HL-60 (cell line): ENCODE measurements at regions not wholly inside any gene's neighbourhood (a gene's known extent, or its start where the extent isn't known, plus 50 kb on each side); places are given as distances from the start of the nearest gene placed in this dataset.

Experiments
- DNase-seq, 2 experiments: peaks; one replicate each; pipeline ENCODE4 v3.0.0-alpha.2; 2010 to 2020; ENCODE audit warnings: low read depth in 1 of 2, low spot score in 1 of 2
- H3K27ac ChIP-seq: fragments of 250-450 bp; sonication (Bioruptor Pico); replicated peaks from 2 replicates; pipeline ENCODE4 v1.5.1; 2020; ENCODE audit warnings: mild to moderate bottlenecking, moderate library complexity
- H3K27me3 ChIP-seq: fragments of 250-450 bp; sonication (Bioruptor Pico); 2 replicates; pipeline ENCODE4 v1.5.1; 2021; ENCODE audit warnings: mild to moderate bottlenecking, moderate library complexity; ENCODE audit not compliant: insufficient read depth, poor library complexity, severe bottlenecking
- H3K4me3 ChIP-seq: replicated peaks from 2 replicates; pipeline ENCODE4 v1.5.1; 2011; ENCODE audit warnings: mild to moderate bottlenecking, control low read depth, low read length; ENCODE audit not compliant: insufficient read depth
- GABPA ChIP-seq: IDR thresholded peaks from 2 replicates; pipeline ENCODE4 v1.6.1; 2012; ENCODE audit warnings: low read depth
- POLR2AphosphoS5 ChIP-seq: IDR thresholded peaks from 2 replicates; pipeline ENCODE4 v1.6.1; 2012; ENCODE audit warnings: low read depth
- SPI1 ChIP-seq: IDR thresholded peaks from 2 replicates; pipeline ENCODE4 v1.6.1; 2012; ENCODE audit warnings: low read depth, mild to moderate bottlenecking, borderline replicate concordance
- TF ChIP-seq, protein P1 (sequence below): IDR thresholded peaks from one replicate; pipeline ENCODE4 v1.5.1; 2011; ENCODE audit warnings: low read length, control low read depth, inconsistent platforms; ENCODE audit not compliant: insufficient read depth
- TF ChIP-seq, protein P2 (sequence below): IDR thresholded peaks from 2 replicates; pipeline ENCODE4 v1.6.1; 2012; ENCODE audit warnings: low read depth; ENCODE audit not compliant: insufficient replicate concordance

DNA sequence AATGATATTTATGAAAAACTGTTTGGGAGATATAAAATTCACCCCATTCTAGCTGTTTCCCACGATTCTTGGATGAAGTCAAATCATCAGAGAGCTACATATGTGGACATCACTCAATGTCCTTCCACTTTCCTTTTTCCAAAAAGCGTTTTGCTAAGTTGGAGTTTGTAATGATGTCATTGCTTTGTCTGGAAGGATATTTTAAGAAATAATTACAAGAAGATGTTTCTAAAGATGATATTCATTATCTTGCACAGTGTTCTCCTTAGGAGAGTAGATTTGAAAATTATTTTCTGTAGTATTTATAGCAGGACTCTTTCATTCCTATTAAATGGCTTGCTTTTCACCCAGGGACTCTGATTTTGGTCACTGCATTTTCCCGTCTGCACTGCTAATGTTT lies 851.2 kb downstream of the EFNB2 start:
- H3K27me3 ChIP-seq, result no peaks in the 10 kb centered on the region
- TF ChIP-seq SPI1 (no peak), POLR2AphosphoS5 (no peak), GABPA (no peak)
- TF ChIP-seq, protein P1, sequence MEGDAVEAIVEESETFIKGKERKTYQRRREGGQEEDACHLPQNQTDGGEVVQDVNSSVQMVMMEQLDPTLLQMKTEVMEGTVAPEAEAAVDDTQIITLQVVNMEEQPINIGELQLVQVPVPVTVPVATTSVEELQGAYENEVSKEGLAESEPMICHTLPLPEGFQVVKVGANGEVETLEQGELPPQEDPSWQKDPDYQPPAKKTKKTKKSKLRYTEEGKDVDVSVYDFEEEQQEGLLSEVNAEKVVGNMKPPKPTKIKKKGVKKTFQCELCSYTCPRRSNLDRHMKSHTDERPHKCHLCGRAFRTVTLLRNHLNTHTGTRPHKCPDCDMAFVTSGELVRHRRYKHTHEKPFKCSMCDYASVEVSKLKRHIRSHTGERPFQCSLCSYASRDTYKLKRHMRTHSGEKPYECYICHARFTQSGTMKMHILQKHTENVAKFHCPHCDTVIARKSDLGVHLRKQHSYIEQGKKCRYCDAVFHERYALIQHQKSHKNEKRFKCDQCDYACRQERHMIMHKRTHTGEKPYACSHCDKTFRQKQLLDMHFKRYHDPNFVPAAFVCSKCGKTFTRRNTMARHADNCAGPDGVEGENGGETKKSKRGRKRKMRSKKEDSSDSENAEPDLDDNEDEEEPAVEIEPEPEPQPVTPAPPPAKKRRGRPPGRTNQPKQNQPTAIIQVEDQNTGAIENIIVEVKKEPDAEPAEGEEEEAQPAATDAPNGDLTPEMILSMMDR, result no peak
- TF ChIP-seq, protein P2, sequence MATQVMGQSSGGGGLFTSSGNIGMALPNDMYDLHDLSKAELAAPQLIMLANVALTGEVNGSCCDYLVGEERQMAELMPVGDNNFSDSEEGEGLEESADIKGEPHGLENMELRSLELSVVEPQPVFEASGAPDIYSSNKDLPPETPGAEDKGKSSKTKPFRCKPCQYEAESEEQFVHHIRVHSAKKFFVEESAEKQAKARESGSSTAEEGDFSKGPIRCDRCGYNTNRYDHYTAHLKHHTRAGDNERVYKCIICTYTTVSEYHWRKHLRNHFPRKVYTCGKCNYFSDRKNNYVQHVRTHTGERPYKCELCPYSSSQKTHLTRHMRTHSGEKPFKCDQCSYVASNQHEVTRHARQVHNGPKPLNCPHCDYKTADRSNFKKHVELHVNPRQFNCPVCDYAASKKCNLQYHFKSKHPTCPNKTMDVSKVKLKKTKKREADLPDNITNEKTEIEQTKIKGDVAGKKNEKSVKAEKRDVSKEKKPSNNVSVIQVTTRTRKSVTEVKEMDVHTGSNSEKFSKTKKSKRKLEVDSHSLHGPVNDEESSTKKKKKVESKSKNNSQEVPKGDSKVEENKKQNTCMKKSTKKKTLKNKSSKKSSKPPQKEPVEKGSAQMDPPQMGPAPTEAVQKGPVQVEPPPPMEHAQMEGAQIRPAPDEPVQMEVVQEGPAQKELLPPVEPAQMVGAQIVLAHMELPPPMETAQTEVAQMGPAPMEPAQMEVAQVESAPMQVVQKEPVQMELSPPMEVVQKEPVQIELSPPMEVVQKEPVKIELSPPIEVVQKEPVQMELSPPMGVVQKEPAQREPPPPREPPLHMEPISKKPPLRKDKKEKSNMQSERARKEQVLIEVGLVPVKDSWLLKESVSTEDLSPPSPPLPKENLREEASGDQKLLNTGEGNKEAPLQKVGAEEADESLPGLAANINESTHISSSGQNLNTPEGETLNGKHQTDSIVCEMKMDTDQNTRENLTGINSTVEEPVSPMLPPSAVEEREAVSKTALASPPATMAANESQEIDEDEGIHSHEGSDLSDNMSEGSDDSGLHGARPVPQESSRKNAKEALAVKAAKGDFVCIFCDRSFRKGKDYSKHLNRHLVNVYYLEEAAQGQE, result no peak

DNA sequence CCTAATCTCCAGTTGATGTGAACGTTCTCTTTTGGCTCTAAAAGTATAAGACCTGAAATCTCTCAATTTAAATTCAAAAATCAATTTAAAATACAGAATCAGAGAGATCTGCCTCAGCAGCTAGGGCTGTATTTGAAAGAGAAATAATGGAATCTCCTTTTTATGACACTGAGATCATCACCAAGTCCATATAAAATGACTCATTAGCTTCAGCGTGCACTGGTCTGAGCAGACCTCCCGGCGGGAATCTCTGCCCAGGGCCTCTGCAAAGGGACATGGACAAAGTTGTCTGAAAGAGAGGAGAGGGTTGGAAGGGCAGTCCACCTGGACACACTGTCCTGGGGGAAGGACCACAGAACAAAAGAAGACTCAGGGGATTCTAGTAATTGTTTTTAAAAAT lies 855.6 kb downstream of the EFNB2 start:
- no peak for DNase-seq
- TF ChIP-seq SPI1, result no peak
- no peak for TF ChIP-seq GABPA
- TF ChIP-seq, protein P1, result no peak
- no peak for TF ChIP-seq POLR2AphosphoS5
- TF ChIP-seq, protein P2, result no peak
- H3K27me3 ChIP-seq, result no peaks in the 10 kb centered on the region

More for the DNA sequence above, 851.2 kb downstream of the EFNB2 start:
- DNase-seq, result no peak
- Histone ChIP-seq H3K27ac (no peak overlapping the region), H3K4me3 (no peak overlapping the region)

DNA sequence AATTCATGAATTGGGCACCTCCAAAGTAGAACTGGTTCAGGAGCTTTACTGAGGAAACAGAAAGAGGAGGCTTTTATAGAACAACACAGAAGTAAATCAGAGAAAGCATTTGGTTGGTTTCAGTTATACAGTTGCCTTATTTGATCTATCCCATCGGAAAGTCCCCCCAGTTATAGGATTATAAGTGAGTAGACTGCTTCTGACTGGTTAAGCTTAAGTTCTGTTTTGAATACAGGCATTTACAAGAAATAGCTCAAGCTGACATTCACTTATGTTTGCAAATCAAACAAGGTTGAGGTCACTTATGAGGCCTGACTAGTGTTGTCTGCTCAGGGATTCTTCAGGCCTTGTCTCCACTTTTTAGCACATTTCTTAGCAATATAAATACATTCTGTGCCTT lies 857.4 kb downstream of the EFNB2 start:
- no peaks in the 10 kb centered on the region for H3K27me3 ChIP-seq
- TF ChIP-seq, protein P1, result no peak
- TF ChIP-seq SPI1 (no peak), GABPA (no peak), POLR2AphosphoS5 (no peak)
- TF ChIP-seq, protein P2, result no peak
- H3K4me3 ChIP-seq, result no peak overlapping the region
- no peak for DNase-seq
- H3K27ac ChIP-seq, result no peak overlapping the region

More for the DNA sequence above, 855.6 kb downstream of the EFNB2 start:
- Histone ChIP-seq H3K27ac (no peak overlapping the region), H3K4me3 (no peak overlapping the region)
